CD14-positive monocyte (primary cell): ENCODE measurements at regions not wholly inside any gene's neighbourhood (a gene's known extent, or its start where the extent isn't known, plus 50 kb on each side); places are given as distances from the start of the nearest gene placed in this dataset.
"Not testable (repeated sequence)": the region's sequence is repeated elsewhere in the genome, so short reads cannot be mapped to it uniquely, and the experiment has no call there.

ENCODE experiments used
- DNase-seq, 3 donors: peaks; one replicate each; pipeline ENCODE4 v3.0.0-alpha.2; 2011 to 2022
- H2AFZ ChIP-seq: 2 replicates; pipeline ENCODE4 v1.6.0; 2012; ENCODE audit warnings: mild to moderate bottlenecking, low read depth, low read length, inconsistent platforms; ENCODE audit not compliant: insufficient read depth, poor library complexity, severe bottlenecking
- H3K27ac ChIP-seq, 2 donors: 1 replicate in 1 of 2; 2 replicates in 1 of 2; pipeline ENCODE4 v1.5.1; 2012 to 2013; ENCODE audit warnings: low read length in 2 of 2, control low read depth in 1 of 2, inconsistent platforms in 1 of 2, low read depth in 1 of 2, mild to moderate bottlenecking in 1 of 2
- H3K27me3 ChIP-seq, 2 donors: one replicate each; pipeline versions ENCODE4 v1.6.0 to v1.6.1; 2011 to 2013; ENCODE audit warnings: low read length in 2 of 2; ENCODE audit not compliant: control insufficient read depth in 2 of 2, insufficient read depth in 2 of 2
- H3K36me3 ChIP-seq, 2 donors: replicated peaks in 1 of 2; 1 replicate in 1 of 2; 2 replicates in 1 of 2; pipeline versions ENCODE4 v1.5.1 to v1.6.1; 2012 to 2013; ENCODE audit warnings: low read length in 2 of 2, control low read depth in 1 of 2, inconsistent platforms in 1 of 2, mild to moderate bottlenecking in 1 of 2; ENCODE audit not compliant: insufficient read depth in 2 of 2, control insufficient read depth in 1 of 2
- H3K4me1 ChIP-seq, 2 donors: 1 replicate in 1 of 2; 2 replicates in 1 of 2; pipeline versions ENCODE4 v1.5.1 to v1.6.1; 2012 to 2013; ENCODE audit warnings: low read length in 2 of 2, control low read depth in 1 of 2, inconsistent platforms in 1 of 2, mild to moderate bottlenecking in 1 of 2, moderate library complexity in 1 of 2; ENCODE audit not compliant: insufficient read depth in 2 of 2, control insufficient read depth in 1 of 2
- H3K4me2 ChIP-seq: replicated peaks from 2 replicates; pipeline ENCODE3; 2012; ENCODE audit warnings: low read length, moderate library complexity, mild to moderate bottlenecking; ENCODE audit not compliant: poor library complexity, severe bottlenecking; ENCODE audit errors: extremely low read depth
- H3K4me3 ChIP-seq, 3 experiments: fragments of 200-600 bp in 1 of 3; sonication (generic) in 1 of 3; replicated peaks in 1 of 3; 1 replicate in 2 of 3; 2 replicates in 1 of 3; pipeline ENCODE4 v1.5.1; 2011 to 2013; ENCODE audit warnings: low read length in 3 of 3, mild to moderate bottlenecking in 3 of 3, control low read depth in 2 of 3, low read depth in 2 of 3, inconsistent platforms in 1 of 3, moderate library complexity in 1 of 3
- H3K79me2 ChIP-seq: 2 replicates; pipeline ENCODE4 v1.6.0; 2012; ENCODE audit warnings: mild to moderate bottlenecking, control low read depth, inconsistent platforms, low read length, moderate library complexity; ENCODE audit not compliant: insufficient read depth
- H3K9ac ChIP-seq: 2 replicates; pipeline ENCODE4 v1.6.0; 2017; ENCODE audit warnings: low read length, mild to moderate bottlenecking; ENCODE audit not compliant: insufficient read depth, poor library complexity, severe bottlenecking
- H3K9me3 ChIP-seq, 2 donors: replicated peaks in 1 of 2; 1 replicate in 1 of 2; 2 replicates in 1 of 2; pipeline versions ENCODE4 v1.5.1 to v1.6.1; 2012 to 2013; ENCODE audit warnings: low read length in 2 of 2, control low read depth in 1 of 2; ENCODE audit not compliant: control insufficient read depth in 1 of 2, insufficient read depth in 1 of 2
- H4K20me1 ChIP-seq: 2 replicates; pipeline ENCODE4 v1.6.0; 2012; ENCODE audit warnings: mild to moderate bottlenecking, low read length, control low read depth, moderate library complexity; ENCODE audit not compliant: insufficient read depth
- H3K27ac Mint-ChIP-seq, 7 donors: one replicate each; pipeline ENCODE4 v1.8.0; 2020; ENCODE audit warnings: mild to moderate bottlenecking in 7 of 7, mixed read lengths in 7 of 7, moderate library complexity in 6 of 7, inconsistent platforms in 2 of 7
- H3K27me3 Mint-ChIP-seq, 3 donors: one replicate each; pipeline ENCODE4 v1.8.0; 2021 to 2022; ENCODE audit warnings: low read depth in 3 of 3, mild to moderate bottlenecking in 3 of 3, mixed read lengths in 3 of 3, moderate library complexity in 3 of 3, inconsistent platforms in 1 of 3
- H3K36me3 Mint-ChIP-seq, 2 donors: one replicate each; pipeline ENCODE4 v1.8.0; 2020; ENCODE audit warnings: mixed read lengths in 2 of 2, inconsistent platforms in 1 of 2, mild to moderate bottlenecking in 1 of 2
- H3K4me1 Mint-ChIP-seq: one replicate; pipeline ENCODE4 v1.8.0; 2020; ENCODE audit warnings: mild to moderate bottlenecking, mixed read lengths
- H3K4me3 Mint-ChIP-seq, 2 donors: one replicate each; pipeline ENCODE4 v1.8.0; 2020; ENCODE audit warnings: mild to moderate bottlenecking in 2 of 2, mixed read lengths in 2 of 2, moderate library complexity in 1 of 2
- H3K9me3 Mint-ChIP-seq, 7 donors: one replicate each; pipeline ENCODE4 v1.8.0; 2020 to 2022; ENCODE audit warnings: mixed read lengths in 7 of 7, mild to moderate bottlenecking in 6 of 7, moderate library complexity in 6 of 7, inconsistent platforms in 2 of 7
- WGBS: methylation state at CpG from one replicate; pipeline ENCODE4 v1.1.5; 2013; ENCODE audit warnings: missing lambda C conversion rate; ENCODE audit not compliant: insufficient coverage; 5-methylcytosine and 5-hydroxymethylcytosine counted together
- intact Hi-C, 2 donors: fragments of 100-400 bp; cut with micrococcal nuclease; formaldehyde crosslinking; loops; one replicate each; pipeline versions ENCODE4 v1.15.0 to v1.15.1; 2023
- TF ChIP-seq, protein P1 (sequence below): fragments of 200-600 bp; IDR thresholded peaks from one replicate; pipeline ENCODE4 v1.8.0; 2022; ENCODE audit warnings: antibody characterized with exemption, mild to moderate bottlenecking

- H3K4me3 ChIP-seq: no peak overlapping the region
- intact Hi-C loops: no loop called here
- H3K27ac ChIP-seq: no peak overlapping the region
- no peaks in the 10 kb centered on the region for H3K27me3 Mint-ChIP-seq
- 14% methylated on average over 1 of the region's 4 CpGs for WGBS
- no peaks in the 10 kb centered on the region for H4K20me1 ChIP-seq
- no peak overlapping the region for H3K4me2 ChIP-seq
- no peaks in the 10 kb centered on the region for H3K4me1 Mint-ChIP-seq
- H3K9me3 Mint-ChIP-seq: peaks cover 0 to 6% (median 2%) of the 10 kb centered on the region in 7 donors
- no peaks in the 10 kb centered on the region for H3K4me1 ChIP-seq
- H3K36me3 Mint-ChIP-seq: no peaks in the 10 kb centered on the region
- no peak for DNase-seq
- TF ChIP-seq, protein P1, sequence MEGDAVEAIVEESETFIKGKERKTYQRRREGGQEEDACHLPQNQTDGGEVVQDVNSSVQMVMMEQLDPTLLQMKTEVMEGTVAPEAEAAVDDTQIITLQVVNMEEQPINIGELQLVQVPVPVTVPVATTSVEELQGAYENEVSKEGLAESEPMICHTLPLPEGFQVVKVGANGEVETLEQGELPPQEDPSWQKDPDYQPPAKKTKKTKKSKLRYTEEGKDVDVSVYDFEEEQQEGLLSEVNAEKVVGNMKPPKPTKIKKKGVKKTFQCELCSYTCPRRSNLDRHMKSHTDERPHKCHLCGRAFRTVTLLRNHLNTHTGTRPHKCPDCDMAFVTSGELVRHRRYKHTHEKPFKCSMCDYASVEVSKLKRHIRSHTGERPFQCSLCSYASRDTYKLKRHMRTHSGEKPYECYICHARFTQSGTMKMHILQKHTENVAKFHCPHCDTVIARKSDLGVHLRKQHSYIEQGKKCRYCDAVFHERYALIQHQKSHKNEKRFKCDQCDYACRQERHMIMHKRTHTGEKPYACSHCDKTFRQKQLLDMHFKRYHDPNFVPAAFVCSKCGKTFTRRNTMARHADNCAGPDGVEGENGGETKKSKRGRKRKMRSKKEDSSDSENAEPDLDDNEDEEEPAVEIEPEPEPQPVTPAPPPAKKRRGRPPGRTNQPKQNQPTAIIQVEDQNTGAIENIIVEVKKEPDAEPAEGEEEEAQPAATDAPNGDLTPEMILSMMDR: no peak
- no peak overlapping the region for H3K9ac ChIP-seq
- H3K27ac Mint-ChIP-seq: no peak overlapping the region
- no peak overlapping the region for H3K4me3 Mint-ChIP-seq
- H3K79me2 ChIP-seq: no peaks in the 10 kb centered on the region
- no peak overlapping the region for H2AFZ ChIP-seq
- no peaks in the 10 kb centered on the region for H3K27me3 ChIP-seq
- H3K36me3 ChIP-seq: no peaks in the 10 kb centered on the region
- no peaks in the 10 kb centered on the region for H3K9me3 ChIP-seq
These were observed 533.5 kb downstream of the RBFOX1 start for GRCh38 chr16:7866144-7866543.

- H3K4me2 ChIP-seq, H4K20me1 ChIP-seq, H3K79me2 ChIP-seq, H3K4me1 Mint-ChIP-seq, H3K27ac ChIP-seq, H2AFZ ChIP-seq, H3K4me3 ChIP-seq, H3K9me3 Mint-ChIP-seq, DNase-seq, H3K27me3 ChIP-seq, intact Hi-C loops, H3K27ac Mint-ChIP-seq, H3K4me3 Mint-ChIP-seq, H3K9me3 ChIP-seq, H3K27me3 Mint-ChIP-seq, H3K9ac ChIP-seq, H3K36me3 ChIP-seq, H3K36me3 Mint-ChIP-seq, H3K4me1 ChIP-seq: not testable (repeated sequence)
- no CpG with 5 or more reads among the region's 3 CpGs for WGBS
These were observed 532.7 kb downstream of the RBFOX1 start for GRCh38 chr16:7865393-7865792.
